H1 (cell line): ENCODE measurements at regions not wholly inside any gene's neighbourhood (a gene's known extent, or its start where the extent isn't known, plus 50 kb on each side); places are given as distances from the start of the nearest gene placed in this dataset.

Experiments used
- CTBP2 ChIP-seq: IDR thresholded peaks from 2 replicates; pipeline ENCODE4 v1.7.0; 2011; ENCODE audit warnings: borderline replicate concordance, mild to moderate bottlenecking, moderate library complexity, mixed read lengths, low read length; ENCODE audit not compliant: insufficient read depth, insufficient read length
- JUN ChIP-seq: IDR thresholded peaks from 2 replicates; pipeline ENCODE4 v1.6.1; 2011; ENCODE audit warnings: low read depth, mild to moderate bottlenecking, improper control_type of control experiment, low read length
- KDM5A ChIP-seq: fragments of 200-600 bp; IDR thresholded peaks from 2 replicates; pipeline ENCODE4 v1.7.1; 2012; ENCODE audit warnings: mild to moderate bottlenecking, low read length, inconsistent platforms, mixed read lengths
- RBBP5 ChIP-seq: IDR thresholded peaks from 2 replicates; pipeline ENCODE4 v1.7.1; 2012; ENCODE audit warnings: low read depth, mild to moderate bottlenecking, inconsistent platforms, low read length, moderate library complexity, borderline replicate concordance
- RNF2 ChIP-seq: fragments of 200-900, 300-1000 bp; sonication (generic); IDR thresholded peaks from 2 replicates; pipeline ENCODE4 v1.7.1; 2016; ENCODE audit warnings: borderline replicate concordance, low read depth, mild to moderate bottlenecking, antibody characterized with exemption, low read length; ENCODE audit not compliant: poor library complexity, severe bottlenecking; ENCODE audit errors: missing control alignments
- RXRA ChIP-seq: IDR thresholded peaks from 2 replicates; pipeline ENCODE4 v1.6.1; 2011; ENCODE audit warnings: low read depth, mild to moderate bottlenecking, low read length, moderate library complexity; ENCODE audit not compliant: insufficient read depth
- SIX5 ChIP-seq: IDR thresholded peaks from 2 replicates; pipeline ENCODE4 v1.6.1; 2011; ENCODE audit warnings: mild to moderate bottlenecking, low read depth, low read length
- TAF7 ChIP-seq: optimal IDR thresholded peaks from 2 replicates; pipeline ENCODE3; 2011; ENCODE audit warnings: low read depth, mild to moderate bottlenecking, inconsistent platforms, low read length, moderate library complexity, borderline replicate concordance
- TBP ChIP-seq: IDR thresholded peaks from 2 replicates; pipeline ENCODE4 v1.6.1; 2011; ENCODE audit warnings: low read depth, low read length, improper control_type of control experiment
- TCF12 ChIP-seq: IDR thresholded peaks from 2 replicates; pipeline ENCODE4 v1.6.1; 2011; ENCODE audit warnings: low read depth, mild to moderate bottlenecking, low read length
- TF ChIP-seq, protein P1 (sequence below): fragments of 300-600 bp; sonication (generic); IDR thresholded peaks from 2 replicates; pipeline ENCODE4 v1.7.1; 2012; ENCODE audit warnings: low read length, moderate library complexity, mild to moderate bottlenecking, inconsistent platforms; ENCODE audit not compliant: insufficient replicate concordance
- TF ChIP-seq, protein P2 (sequence below): IDR thresholded peaks from 2 replicates; pipeline ENCODE4 v1.6.1; 2012; ENCODE audit warnings: inconsistent platforms

DNA sequence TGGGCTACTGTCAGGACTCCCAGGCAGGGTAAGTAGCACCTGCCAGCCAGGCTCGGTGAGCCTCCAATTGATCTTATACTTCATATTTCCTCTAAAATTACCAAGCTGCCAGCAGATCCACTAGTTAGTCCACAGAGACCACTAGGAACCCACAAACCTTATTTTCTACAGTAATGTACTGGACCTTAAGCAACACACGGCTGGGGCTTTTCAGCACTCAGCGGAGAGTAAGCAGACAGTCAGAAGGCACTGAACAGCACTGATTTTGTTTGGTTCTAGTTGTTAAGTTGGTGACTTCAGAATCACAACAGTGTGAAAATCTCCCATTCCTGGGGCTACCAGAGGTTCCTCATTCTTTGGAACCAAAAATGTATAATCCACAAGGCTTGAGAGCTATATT lies 56.1 kb downstream of the MRPL57 start (continued):
- TF ChIP-seq, protein P1, sequence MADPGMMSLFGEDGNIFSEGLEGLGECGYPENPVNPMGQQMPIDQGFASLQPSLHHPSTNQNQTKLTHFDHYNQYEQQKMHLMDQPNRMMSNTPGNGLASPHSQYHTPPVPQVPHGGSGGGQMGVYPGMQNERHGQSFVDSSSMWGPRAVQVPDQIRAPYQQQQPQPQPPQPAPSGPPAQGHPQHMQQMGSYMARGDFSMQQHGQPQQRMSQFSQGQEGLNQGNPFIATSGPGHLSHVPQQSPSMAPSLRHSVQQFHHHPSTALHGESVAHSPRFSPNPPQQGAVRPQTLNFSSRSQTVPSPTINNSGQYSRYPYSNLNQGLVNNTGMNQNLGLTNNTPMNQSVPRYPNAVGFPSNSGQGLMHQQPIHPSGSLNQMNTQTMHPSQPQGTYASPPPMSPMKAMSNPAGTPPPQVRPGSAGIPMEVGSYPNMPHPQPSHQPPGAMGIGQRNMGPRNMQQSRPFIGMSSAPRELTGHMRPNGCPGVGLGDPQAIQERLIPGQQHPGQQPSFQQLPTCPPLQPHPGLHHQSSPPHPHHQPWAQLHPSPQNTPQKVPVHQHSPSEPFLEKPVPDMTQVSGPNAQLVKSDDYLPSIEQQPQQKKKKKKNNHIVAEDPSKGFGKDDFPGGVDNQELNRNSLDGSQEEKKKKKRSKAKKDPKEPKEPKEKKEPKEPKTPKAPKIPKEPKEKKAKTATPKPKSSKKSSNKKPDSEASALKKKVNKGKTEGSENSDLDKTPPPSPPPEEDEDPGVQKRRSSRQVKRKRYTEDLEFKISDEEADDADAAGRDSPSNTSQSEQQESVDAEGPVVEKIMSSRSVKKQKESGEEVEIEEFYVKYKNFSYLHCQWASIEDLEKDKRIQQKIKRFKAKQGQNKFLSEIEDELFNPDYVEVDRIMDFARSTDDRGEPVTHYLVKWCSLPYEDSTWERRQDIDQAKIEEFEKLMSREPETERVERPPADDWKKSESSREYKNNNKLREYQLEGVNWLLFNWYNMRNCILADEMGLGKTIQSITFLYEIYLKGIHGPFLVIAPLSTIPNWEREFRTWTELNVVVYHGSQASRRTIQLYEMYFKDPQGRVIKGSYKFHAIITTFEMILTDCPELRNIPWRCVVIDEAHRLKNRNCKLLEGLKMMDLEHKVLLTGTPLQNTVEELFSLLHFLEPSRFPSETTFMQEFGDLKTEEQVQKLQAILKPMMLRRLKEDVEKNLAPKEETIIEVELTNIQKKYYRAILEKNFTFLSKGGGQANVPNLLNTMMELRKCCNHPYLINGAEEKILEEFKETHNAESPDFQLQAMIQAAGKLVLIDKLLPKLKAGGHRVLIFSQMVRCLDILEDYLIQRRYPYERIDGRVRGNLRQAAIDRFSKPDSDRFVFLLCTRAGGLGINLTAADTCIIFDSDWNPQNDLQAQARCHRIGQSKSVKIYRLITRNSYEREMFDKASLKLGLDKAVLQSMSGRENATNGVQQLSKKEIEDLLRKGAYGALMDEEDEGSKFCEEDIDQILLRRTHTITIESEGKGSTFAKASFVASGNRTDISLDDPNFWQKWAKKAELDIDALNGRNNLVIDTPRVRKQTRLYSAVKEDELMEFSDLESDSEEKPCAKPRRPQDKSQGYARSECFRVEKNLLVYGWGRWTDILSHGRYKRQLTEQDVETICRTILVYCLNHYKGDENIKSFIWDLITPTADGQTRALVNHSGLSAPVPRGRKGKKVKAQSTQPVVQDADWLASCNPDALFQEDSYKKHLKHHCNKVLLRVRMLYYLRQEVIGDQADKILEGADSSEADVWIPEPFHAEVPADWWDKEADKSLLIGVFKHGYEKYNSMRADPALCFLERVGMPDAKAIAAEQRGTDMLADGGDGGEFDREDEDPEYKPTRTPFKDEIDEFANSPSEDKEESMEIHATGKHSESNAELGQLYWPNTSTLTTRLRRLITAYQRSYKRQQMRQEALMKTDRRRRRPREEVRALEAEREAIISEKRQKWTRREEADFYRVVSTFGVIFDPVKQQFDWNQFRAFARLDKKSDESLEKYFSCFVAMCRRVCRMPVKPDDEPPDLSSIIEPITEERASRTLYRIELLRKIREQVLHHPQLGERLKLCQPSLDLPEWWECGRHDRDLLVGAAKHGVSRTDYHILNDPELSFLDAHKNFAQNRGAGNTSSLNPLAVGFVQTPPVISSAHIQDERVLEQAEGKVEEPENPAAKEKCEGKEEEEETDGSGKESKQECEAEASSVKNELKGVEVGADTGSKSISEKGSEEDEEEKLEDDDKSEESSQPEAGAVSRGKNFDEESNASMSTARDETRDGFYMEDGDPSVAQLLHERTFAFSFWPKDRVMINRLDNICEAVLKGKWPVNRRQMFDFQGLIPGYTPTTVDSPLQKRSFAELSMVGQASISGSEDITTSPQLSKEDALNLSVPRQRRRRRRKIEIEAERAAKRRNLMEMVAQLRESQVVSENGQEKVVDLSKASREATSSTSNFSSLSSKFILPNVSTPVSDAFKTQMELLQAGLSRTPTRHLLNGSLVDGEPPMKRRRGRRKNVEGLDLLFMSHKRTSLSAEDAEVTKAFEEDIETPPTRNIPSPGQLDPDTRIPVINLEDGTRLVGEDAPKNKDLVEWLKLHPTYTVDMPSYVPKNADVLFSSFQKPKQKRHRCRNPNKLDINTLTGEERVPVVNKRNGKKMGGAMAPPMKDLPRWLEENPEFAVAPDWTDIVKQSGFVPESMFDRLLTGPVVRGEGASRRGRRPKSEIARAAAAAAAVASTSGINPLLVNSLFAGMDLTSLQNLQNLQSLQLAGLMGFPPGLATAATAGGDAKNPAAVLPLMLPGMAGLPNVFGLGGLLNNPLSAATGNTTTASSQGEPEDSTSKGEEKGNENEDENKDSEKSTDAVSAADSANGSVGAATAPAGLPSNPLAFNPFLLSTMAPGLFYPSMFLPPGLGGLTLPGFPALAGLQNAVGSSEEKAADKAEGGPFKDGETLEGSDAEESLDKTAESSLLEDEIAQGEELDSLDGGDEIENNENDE = no peak
- TF ChIP-seq, protein P2, sequence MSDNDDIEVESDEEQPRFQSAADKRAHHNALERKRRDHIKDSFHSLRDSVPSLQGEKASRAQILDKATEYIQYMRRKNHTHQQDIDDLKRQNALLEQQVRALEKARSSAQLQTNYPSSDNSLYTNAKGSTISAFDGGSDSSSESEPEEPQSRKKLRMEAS = no peak
- TF ChIP-seq JUN (no peak), KDM5A (no peak), RNF2 (no peak), TAF7 (no peak), RBBP5 (no peak), SIX5 (no peak), CTBP2 (no peak), TCF12 (no peak), TBP (no peak), RXRA (no peak)
